Loucy (cell line): ENCODE measurements at regions not wholly inside any gene's neighbourhood (a gene's known extent, or its start where the extent isn't known, plus 50 kb on each side); places are given as distances from the start of the nearest gene placed in this dataset.
"Not testable (repeated sequence)": the region's sequence is repeated elsewhere in the genome, so short reads cannot be mapped to it uniquely, and the experiment has no call there.

Experiments
- H2AFZ ChIP-seq: fragments of 200-600 bp; sonication (generic); 2 replicates; pipeline ENCODE4 v1.6.0; 2016; ENCODE audit warnings: antibody characterized with exemption, mild to moderate bottlenecking, low read length, moderate library complexity
- H3F3A ChIP-seq: fragments of 200-600 bp; 2 replicates; pipeline ENCODE4 v1.6.0; 2016; ENCODE audit warnings: antibody characterized with exemption, low read depth, mild to moderate bottlenecking
- H3K27me3 ChIP-seq: fragments of 200-600 bp; sonication (generic); 2 replicates; pipeline ENCODE4 v1.6.1; 2014; ENCODE audit warnings: low read length, mild to moderate bottlenecking; ENCODE audit not compliant: insufficient read depth, poor library complexity, severe bottlenecking
- H3K36me3 ChIP-seq: fragments of 200-600 bp; sonication (generic); 2 replicates; pipeline ENCODE4 v1.6.1; 2016; ENCODE audit warnings: low read length; ENCODE audit not compliant: insufficient read depth
- H3K4me1 ChIP-seq: fragments of 200-600 bp; sonication (generic); 2 replicates; pipeline ENCODE4 v1.5.1; 2014; ENCODE audit warnings: low read length, mild to moderate bottlenecking; ENCODE audit not compliant: insufficient read depth, poor library complexity, severe bottlenecking
- H3K4me2 ChIP-seq: fragments of 200-600 bp; sonication (generic); 2 replicates; pipeline ENCODE4 v1.6.0; 2014; ENCODE audit warnings: antibody characterized with exemption, low read length, low read depth, mild to moderate bottlenecking; ENCODE audit not compliant: poor library complexity, severe bottlenecking
- H3K4me3 ChIP-seq: fragments of 200-600 bp; sonication (generic); 2 replicates; pipeline ENCODE4 v1.5.1; 2014; ENCODE audit warnings: low read length, mild to moderate bottlenecking, mixed read lengths; ENCODE audit not compliant: poor library complexity, severe bottlenecking
- H3K79me2 ChIP-seq: fragments of 200-600 bp; sonication (generic); 2 replicates; pipeline ENCODE4 v1.6.1; 2014; ENCODE audit warnings: low read length; ENCODE audit not compliant: insufficient read depth
- H3K9ac ChIP-seq: fragments of 200-600 bp; sonication (generic); 2 replicates; pipeline ENCODE4 v1.6.0; 2014; ENCODE audit warnings: mild to moderate bottlenecking, low read depth, low read length, moderate library complexity; ENCODE audit not compliant: poor library complexity, severe bottlenecking
- H3K9me2 ChIP-seq: fragments of 200-600 bp; sonication (generic); replicated peaks from 2 replicates; pipeline ENCODE4 v1.6.1; 2016; ENCODE audit warnings: low read depth, low read length, mixed read lengths
- H3K9me3 ChIP-seq: fragments of 200-600 bp; sonication (generic); 2 replicates; pipeline ENCODE4 v1.6.1; 2014; ENCODE audit warnings: mild to moderate bottlenecking, antibody characterized with exemption, low read length, low read depth; ENCODE audit not compliant: insufficient read depth
- H4K20me1 ChIP-seq: fragments of 200-600 bp; sonication (generic); 2 replicates; pipeline ENCODE4 v1.6.0; 2014; ENCODE audit warnings: antibody characterized with exemption, low read length, mild to moderate bottlenecking; ENCODE audit not compliant: insufficient read depth, poor library complexity, severe bottlenecking
- EZH2phosphoT487 ChIP-seq: fragments of 200-600 bp; IDR thresholded peaks from 2 replicates; pipeline ENCODE4 v1.6.1; 2018; ENCODE audit warnings: antibody characterized with exemption, mild to moderate bottlenecking, moderate library complexity, borderline replicate concordance
- TF ChIP-seq, protein P1 (sequence below): fragments of 200-600 bp; sonication (generic); conservative IDR thresholded peaks from 2 replicates; pipeline ENCODE4 v1.5.1; 2014; ENCODE audit warnings: mild to moderate bottlenecking, antibody characterized with exemption, low read length

DNA sequence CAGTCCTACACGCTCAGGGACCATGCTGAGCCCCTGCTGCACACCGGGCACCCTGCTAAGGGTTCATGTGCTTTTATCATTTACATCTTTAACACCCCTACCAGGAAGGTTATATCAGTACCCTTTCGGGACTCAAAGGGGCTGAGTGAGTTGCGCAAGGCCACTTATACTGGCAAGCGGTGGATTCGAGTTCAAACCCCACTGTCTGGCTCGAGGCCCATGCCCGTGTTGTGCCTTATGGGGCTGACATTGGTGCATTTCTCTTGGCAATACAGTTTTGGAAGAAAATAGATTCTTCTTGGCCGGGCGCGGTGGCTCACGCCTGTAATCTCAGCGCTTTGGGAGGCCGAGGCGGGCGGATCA lies 69.5 kb upstream of the MAP4K4 start:
- no peaks in the 10 kb centered on the region for H3K79me2 ChIP-seq
- H3K4me2 ChIP-seq = no peak overlapping the region
- H3K36me3 ChIP-seq = no peaks in the 10 kb centered on the region
- no peak for TF ChIP-seq EZH2phosphoT487
- TF ChIP-seq, protein P1, sequence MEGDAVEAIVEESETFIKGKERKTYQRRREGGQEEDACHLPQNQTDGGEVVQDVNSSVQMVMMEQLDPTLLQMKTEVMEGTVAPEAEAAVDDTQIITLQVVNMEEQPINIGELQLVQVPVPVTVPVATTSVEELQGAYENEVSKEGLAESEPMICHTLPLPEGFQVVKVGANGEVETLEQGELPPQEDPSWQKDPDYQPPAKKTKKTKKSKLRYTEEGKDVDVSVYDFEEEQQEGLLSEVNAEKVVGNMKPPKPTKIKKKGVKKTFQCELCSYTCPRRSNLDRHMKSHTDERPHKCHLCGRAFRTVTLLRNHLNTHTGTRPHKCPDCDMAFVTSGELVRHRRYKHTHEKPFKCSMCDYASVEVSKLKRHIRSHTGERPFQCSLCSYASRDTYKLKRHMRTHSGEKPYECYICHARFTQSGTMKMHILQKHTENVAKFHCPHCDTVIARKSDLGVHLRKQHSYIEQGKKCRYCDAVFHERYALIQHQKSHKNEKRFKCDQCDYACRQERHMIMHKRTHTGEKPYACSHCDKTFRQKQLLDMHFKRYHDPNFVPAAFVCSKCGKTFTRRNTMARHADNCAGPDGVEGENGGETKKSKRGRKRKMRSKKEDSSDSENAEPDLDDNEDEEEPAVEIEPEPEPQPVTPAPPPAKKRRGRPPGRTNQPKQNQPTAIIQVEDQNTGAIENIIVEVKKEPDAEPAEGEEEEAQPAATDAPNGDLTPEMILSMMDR = no peak
- H3K9ac ChIP-seq = no peak overlapping the region
- H3F3A ChIP-seq = no peaks in the 10 kb centered on the region
- H2AFZ ChIP-seq = no peak overlapping the region
- no peaks in the 10 kb centered on the region for H3K9me3 ChIP-seq
- no peaks in the 10 kb centered on the region for H3K9me2 ChIP-seq
- no peaks in the 10 kb centered on the region for H3K27me3 ChIP-seq
- H3K4me3 ChIP-seq = no peak overlapping the region
- no peaks in the 10 kb centered on the region for H3K4me1 ChIP-seq
- H4K20me1 ChIP-seq = no peaks in the 10 kb centered on the region

DNA sequence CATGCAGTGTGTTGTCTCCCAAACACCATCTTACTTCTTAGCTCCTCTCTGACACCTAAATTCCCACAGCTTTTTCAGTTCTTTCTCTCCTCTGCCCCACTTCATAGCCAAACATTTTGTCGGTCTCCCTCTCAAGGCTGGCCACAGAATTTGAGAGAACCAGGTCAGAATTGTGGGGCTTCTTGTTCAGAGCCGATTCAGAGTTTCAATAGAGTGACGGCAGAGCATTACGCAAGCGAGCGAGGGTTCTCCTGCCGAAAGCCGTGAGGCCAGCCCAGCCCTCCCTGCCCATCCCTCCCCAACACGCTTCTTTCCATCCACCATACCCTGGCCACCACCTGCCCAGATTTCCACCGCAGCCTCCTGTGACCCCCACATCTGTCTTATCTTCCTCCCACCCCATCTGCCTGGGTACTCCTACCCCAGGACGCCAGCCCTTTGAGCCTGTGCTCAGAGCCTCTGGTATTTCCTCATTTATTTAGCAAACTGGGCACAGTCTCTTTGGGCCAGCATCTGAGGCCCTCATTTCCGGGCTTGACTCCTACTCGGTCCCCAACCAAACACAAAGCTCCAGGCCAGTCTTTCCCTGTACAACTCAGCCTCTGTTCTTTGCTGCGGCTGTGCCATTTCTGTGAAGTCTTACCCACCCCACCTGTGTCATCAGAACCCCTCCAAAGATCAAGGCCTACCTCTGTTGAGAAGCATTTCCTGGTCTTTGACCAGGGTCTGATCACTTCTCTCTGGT lies 70.0 kb upstream of the MAP4K4 start:
- H3K9me2 ChIP-seq = no peaks in the 10 kb centered on the region
- H3K36me3 ChIP-seq = no peaks in the 10 kb centered on the region
- H3K9me3 ChIP-seq = no peaks in the 10 kb centered on the region
- no peaks in the 10 kb centered on the region for H3F3A ChIP-seq
- no peaks in the 10 kb centered on the region for H4K20me1 ChIP-seq
- no peaks in the 10 kb centered on the region for H3K79me2 ChIP-seq
- H3K4me3 ChIP-seq = no peak overlapping the region
- H3K4me2 ChIP-seq = no peak overlapping the region
- no peak for TF ChIP-seq EZH2phosphoT487
- TF ChIP-seq, protein P1 = no peak
- H3K9ac ChIP-seq = no peak overlapping the region
- no peaks in the 10 kb centered on the region for H3K27me3 ChIP-seq
- no peak overlapping the region for H2AFZ ChIP-seq
- H3K4me1 ChIP-seq = no peaks in the 10 kb centered on the region

DNA sequence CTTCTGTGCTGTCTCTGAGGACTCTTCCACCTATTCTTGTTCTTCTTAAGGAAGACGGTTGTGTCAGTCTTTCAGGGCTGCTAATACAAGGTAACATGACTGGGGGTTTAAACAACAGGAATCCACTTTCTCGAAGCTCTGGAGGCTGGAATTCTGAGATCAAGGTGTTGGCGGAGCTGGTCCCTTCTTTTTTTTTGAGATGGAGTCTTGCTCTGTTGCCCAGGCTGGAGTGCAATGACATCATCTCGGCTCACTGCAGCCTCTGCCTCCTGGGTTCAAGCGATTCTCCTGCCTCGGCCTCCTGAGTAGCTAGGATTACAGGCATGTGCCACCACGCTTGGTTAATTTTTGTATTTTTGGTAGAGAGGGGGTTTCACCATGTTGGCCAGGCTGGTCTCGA lies 71.7 kb upstream of the MAP4K4 start:
- H3K4me1 ChIP-seq, H4K20me1 ChIP-seq, H3K9ac ChIP-seq: not testable (repeated sequence)

DNA sequence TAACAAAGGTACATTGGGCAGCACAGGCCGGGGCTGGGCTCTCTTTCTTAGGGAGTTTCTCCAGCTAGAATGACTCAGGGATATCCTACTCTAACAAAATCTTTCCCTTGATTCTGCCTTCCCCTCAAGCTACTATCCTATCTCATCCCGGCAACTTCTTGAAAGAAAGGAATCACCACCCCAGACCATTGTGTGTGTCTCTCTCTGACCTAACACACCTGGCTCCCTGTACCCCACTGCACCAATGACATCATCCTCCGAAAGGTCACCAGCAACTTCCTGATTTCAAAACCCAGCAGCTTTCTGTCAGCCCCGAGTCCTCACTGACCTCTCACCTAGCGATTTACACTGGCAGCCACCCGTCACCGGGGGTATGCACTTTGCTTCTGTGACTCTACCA lies 72.1 kb upstream of the MAP4K4 start:
- Histone ChIP-seq H3K4me2 (no peak overlapping the region), H2AFZ (no peak overlapping the region), H3K9me2 (no peaks in the 10 kb centered on the region), H3K9me3 (no peaks in the 10 kb centered on the region), H3K4me3 (no peak overlapping the region), H3K79me2 (no peaks in the 10 kb centered on the region), H3K27me3 (no peaks in the 10 kb centered on the region), H4K20me1 (no peaks in the 10 kb centered on the region), H3K4me1 (no peaks in the 10 kb centered on the region), H3K36me3 (no peaks in the 10 kb centered on the region), H3F3A (no peaks in the 10 kb centered on the region), H3K9ac (no peak overlapping the region)
- no peak for TF ChIP-seq EZH2phosphoT487
- TF ChIP-seq, protein P1 = no peak

More for the DNA sequence above, 71.7 kb upstream of the MAP4K4 start:
- H3K9me3 ChIP-seq, H3K79me2 ChIP-seq, H3K9me2 ChIP-seq, H3F3A ChIP-seq, H3K27me3 ChIP-seq, H3K36me3 ChIP-seq, H2AFZ ChIP-seq, H3K4me3 ChIP-seq, H3K4me2 ChIP-seq: not testable (repeated sequence)
